SKM-1 (cell line): ENCODE measurements at regions not wholly inside any gene's neighbourhood (a gene's known extent, or its start where the extent isn't known, plus 50 kb on each side); places are given as distances from the start of the nearest gene placed in this dataset.

Source experiments
- DNase-seq: peaks from one replicate; lab custom pipeline; 2025; ENCODE audit not compliant: unreplicated experiment; lab: John Stamatoyannopoulos, UW

DNA sequence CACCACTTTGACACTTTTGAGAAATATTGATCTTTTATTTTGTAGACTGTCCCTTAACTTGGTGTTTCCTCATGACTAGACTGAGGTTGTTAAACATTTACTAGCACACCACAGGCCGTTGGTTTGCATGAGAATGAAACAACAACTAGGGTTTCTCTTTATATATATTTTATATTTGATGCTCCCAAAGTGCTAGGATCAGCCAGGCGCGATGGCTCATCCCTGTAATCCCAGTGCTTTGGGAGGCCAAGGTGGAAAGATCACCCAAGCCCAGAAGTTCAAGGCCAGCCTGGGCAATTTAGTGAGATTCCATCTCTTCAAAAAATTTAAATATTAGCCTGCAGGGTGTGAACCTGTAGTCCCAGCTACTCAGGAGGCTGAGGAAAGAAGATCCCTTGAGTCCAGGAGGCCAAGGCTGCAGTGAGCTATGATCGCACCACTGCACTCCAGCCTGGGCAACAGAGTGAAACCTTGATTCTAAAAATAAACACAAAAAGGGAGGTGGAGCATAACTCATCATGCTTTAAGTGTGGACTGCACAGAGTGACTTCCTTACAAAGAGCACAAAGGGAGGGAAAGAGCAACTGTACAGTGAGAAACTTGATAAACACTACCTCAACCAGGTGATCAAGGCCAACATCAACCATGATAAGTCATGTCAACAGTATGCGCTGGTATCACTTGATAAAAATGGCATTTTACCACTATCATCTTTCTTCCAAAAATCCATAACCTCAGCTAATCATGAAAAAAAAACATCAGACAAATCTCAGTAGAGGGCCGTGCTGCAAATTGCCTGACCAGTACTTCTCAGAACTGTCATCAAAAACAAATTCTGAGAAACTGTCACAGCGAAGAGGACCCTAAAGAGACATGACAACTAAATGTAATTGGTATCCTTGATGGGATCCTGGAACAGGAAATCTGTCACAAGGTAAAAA is 72.8 kb upstream of the ATF7IP2 start:
- no peak for DNase-seq

DNA sequence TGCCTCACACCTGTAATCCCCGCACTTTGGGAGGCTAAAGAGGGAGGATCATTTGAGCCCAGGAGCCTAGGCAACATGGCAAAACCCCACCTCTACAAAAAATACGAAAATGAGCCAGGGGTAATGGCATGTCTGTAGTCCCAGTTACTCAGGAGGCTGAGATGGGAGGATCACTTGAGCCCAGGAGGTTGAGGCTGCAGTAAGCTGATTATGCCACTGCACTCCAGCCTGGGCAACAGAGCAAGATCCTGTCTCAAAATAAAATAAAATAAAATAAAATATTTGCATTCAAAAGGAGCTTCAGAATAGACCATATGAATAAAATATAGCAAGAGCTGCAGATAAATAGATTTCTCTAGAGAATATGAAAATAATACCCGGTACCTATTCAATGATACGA is 71.5 kb upstream of the ATF7IP2 start:
- DNase-seq, result no peak

DNA sequence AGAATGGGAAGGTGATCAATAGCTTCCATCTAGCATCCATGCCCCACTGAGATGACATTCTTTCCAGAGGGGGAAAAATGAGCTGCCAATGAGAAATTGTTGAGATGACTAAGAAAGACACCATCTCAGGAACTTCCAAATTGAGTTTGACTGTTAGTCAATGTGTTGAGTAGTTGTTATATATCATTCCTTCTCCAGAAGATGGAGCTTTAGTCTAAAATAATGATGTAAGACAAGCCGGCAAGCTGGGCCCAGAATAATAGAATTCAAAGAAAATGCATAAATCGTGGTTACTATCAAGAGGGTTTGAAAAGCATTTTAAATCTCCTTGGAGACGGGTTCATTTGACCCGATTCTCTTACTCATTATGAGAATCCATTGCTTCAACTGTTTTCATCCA is 71.0 kb upstream of the ATF7IP2 start:
- no peak for DNase-seq

DNA sequence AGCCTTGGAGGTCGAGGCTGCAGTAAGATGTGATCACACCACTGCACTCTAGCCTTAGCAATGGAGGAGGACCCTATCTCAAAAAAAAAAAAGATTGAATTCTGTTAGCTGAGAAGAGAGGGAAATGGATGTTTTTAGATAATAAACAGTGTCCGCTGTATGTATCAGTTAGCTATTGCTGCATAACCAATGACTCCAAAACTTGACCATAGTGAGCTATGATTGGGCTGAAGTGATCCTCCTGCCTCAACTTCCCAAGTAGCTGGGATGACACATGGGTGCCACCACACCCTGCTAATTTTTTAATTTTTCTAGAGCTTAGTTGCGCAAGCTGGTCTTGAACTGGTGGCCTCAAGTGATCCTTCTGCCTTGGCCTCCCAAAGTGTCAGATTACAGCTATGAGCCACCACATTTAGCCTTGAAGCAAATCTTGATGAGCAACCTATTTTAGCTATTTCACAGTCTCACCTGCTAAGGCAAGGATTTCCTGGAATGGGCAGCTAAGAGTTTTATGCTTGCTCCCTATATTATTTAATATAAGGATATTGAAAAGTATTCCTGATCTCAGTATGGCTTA is 68.3 kb upstream of the ATF7IP2 start:
- no peak for DNase-seq

DNA sequence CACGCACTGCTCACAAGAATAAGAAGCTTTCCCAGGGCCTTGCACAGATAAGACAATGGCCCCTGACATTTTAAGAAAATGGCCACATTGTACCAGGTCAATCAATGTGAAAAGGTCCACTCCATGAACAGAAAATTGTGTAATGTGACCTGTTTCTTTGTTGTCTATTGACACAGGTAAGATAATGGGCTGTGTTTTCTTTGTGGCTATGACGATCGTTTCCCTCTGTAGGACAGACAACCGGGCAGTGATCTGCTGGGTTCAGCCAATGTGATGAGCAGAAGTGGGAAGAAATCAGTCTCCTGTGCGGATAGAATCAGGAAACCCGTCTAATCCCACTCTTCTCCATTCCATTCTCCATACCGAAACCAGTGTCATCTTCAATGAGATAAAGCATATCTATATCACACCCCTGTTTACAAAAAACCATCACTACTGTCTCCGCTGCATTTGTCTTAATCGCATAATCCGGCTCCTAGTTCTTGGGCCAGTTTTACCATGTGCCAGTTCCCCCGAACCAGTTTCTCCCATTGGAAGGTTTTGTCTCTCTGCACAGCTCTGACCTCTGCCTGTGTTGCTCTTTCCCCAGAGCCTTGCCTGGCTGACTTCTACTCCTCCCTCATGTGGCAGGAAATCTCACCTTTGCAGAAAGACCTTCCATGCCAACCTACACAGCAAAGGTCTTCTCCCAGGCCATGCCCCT is 66.9 kb upstream of the ATF7IP2 start:
- DNase-seq, result no peak

DNA sequence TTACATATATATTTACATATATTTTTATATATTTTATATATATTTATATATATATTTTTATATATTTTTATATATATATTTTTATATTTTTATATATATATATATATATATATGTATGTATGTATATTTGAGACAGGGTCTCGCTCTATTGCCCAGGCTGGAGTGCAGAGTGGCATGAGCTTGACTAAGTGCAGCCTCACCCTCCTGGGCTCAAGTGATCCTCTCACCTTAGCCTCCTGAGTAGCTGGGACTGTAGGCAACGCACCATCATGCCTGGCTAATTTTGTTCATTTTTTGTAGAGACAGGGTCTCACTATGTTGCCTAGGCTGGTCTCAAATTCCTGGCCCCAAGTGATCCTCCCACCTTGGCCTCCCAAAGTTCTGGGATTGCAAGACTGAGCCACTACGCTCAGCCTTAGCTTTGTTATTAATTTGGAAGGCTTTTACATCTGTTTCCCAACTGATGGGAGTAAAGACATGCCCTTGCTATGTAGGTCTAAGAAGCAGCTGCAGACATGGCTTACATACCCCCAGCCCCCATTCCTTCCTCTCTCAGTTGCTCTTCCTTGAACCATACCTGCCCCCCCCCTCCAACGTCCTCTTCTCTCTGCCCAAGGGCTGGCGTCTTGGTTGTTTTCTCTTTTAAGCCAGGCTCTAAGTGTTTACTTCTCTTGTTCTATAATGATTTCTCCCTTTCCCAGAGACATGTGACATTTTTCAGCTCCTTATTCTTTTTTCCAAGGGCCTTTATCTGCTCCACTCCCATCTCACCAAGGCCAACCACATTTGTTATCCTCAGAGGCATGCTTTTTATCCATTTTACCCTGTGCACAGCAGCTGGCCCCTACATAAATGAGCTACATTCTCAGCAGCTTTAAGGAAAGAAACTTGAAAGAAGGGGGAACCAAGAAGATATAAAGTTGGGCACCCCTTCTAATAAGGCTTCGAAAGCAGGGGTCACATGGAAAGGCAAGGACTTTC is 64.2 kb upstream of the ATF7IP2 start:
- no peak for DNase-seq

DNA sequence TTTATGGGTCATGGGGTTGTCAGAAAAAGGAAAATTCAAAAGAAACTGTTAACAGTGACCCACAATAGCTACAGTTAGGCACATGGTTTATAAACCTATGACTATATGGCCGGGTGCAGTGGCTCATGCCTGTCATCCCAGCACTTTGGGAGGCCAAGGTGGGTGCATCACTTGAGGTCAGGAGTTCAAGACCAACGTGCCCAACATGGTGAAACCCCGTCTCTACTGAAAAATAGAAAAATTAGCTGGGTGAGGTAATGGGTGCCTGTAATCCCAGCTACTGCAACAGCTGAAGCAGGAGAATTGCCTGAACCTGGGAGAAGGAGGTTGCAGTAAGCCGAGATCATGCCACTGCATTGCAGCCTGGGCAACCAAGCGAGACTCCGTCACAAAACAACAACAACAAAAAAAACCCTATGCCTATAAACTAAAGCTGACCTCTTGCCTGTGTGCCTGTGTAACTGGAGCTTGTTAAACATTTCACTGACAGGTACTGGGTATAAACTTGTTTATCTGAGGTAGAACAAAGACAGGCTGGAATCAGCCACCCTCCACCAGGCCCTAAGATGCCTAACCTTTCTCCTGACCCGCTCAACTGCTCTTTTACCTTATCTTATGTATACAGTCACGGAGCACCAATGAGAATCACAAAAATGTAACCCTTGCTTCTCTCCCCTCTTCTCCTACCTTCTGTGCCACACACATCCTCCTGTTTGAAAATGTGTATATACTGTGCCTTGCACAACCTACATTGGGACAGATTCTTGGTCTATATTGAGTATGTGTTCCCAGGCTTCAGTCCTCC is 62.9 kb upstream of the ATF7IP2 start:
- DNase-seq, result no peak

DNA sequence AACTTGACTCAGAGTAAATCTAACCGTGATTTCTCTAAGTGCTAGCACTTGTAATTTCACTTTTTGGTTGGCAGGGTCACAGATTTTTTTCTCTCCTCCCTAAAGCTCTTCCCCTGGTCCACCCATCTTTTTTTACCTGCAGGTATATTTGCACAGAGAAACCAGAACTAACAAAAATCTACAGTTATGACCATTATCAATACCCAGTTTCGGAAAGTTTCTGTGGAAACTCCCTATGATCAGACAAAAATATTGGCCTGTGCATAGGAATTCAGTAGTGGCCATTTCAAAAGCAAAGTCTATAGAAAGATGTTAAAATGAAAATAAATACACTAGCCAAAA is 62.4 kb upstream of the ATF7IP2 start:
- no peak for DNase-seq

DNA sequence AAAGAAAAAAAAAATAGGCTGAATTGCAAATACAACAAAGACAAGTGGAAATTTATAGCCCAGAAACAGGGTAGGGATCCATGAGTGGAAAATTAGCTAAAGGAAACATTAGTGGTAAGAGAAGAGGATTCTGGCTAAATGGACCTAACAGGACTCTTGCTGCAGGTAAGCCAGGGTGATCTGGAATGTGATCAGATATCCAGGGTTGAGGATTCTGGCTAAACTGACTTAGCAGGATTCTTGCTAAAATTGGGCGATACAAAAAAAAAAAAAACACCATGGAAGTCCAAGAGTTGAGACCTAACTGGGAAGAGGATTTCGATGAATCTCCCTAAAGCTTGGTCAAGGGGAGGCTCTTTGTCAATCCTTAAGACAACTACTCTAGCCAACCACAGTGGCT is 61.7 kb upstream of the ATF7IP2 start:
- DNase-seq, result no peak

DNA sequence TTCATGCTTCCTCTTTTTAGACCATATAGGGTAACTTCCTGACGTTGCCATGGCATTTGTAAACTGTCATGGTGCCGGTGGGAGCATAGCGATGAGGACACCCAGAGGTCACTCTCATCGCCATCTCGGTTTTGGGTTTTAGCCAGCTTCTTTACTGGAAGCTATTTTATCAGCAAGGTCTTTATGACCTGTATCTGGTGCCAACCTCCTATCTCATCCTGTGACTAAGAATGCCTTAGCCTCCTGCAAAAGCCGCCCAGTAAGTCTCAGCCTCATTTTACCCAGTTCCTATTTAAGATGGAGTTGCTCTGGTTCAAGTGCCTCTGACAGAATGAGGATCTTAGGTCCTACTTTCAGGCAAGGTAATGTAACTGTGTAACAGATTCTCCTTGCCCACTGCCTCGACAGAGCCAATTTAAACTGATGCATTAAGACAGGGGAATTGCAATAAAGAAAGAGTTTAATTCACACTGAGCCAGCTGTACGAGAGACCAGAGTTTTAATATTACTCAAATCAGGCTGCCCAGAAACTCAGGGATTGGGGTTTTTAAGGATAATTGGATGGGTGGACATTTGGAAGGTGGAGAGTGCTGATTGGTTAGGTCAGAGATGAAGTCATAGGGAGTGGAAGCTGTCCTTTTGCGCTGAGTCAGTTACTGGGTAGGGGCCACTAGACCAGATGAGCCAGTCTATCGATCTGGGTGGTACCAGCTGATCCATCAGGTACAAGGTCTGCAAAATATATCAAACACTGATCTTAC is 59.9 kb upstream of the ATF7IP2 start:
- no peak for DNase-seq

DNA sequence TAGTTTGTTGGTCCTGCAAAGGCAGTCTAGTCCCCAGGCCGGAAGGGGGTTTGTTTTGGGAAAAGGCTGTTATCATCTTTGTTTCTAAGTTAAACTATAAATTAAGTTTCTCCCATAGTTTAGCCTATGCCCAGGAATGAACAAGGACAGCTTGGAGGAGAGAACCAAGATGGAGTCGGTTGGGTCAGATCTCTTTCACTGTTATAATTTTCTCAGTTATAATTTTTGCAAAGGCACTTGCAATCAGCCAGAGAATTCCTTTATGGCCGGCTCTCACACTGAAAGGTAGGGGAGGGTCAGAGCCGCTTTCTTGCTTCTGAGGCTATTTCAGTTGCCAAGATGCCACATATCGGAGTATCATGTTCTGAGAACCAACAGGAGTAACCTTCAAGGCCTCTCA is 59.2 kb upstream of the ATF7IP2 start:
- DNase-seq, result no peak

DNA sequence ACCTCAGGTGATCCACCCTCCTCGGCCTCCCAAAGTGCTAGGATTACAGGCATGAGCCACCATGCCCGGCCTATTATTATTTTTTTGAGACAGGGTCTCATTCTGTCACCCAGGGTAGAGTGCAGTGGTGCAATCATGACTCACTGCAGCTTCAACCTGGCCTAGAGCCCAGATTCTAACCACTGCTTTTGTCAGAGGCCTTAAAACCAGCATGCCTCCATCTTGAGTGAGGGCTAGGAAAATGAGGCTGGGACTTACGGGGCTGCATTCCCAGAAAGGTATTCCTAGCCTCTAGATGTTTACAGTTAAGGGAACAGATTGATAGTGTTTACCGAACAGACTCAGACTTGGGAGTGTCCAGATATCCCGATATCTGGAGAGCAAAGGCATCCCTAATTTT is 57.6 kb upstream of the ATF7IP2 start:
- DNase-seq, result peak; percentile 18

DNA sequence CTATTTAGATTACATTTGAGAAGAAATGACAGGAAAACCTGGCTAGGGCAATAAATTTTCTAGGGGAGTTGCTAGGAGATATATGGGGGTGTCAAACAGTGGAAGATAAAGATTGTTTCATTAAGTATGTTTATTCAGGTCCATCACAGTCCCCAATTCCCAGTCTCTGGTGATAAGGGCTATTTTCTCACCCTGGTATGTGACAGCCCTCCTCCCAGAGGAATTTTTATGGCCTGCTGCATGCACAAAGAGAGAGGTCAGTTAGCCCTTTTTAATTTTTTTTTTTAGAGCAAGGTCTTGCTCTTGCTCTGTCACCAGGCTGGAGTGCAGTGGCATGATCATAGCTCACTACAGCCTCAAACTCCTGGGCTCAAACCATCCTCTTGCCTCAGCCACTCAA is 53.6 kb upstream of the ATF7IP2 start:
- DNase-seq, result no peak

DNA sequence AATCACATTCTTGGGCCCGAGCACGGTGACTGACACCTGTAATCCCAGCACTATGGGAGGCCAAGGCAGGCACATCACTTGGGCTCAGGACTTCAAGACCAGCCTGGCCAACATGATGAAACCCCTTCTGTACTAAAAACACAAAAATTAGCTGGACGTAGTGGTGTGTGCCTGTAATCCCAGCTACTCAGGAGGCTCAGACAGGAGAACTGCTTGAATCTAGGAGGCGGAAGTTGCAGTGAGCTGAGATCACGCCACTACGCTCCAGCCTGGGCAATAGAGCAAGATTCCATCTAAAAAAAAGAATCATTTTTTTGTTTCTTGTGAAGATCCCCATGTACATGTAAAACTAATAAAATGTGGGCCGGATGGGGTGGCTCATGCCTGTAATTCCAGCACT is 53.1 kb upstream of the ATF7IP2 start:
- DNase-seq, result no peak

DNA sequence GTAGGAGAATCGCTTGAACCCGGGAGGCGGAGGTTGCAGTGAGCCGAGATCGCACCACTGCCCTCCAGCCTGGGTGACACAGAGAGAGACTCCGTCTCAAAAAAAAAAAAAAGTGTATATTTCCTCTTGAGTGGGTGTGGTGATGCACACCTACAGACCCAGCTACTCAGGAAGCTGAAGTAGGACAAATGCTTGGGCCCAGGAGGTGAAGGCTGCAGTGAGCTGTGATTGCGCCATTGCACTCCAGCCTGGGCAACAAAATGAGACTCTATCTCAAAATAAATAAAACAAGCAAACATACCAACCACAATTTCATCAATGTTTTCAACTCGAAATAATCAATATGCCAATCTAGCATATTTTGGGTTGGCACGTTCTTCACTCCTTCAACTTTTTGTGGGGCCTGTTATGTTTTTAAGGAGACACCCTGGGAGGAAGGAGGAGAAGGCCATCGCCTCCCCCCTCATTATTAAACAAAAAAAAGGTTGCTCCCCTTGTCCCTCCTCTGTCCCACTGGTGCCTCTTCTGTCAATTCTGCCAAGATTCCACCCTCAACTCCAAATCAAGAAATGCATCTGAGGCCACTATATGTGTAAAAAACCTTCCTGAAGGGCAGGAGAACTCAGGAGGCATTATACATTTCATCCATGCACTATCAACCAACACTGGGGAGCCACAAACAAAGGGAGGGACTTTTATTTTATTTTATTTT is 52.4 kb upstream of the ATF7IP2 start:
- DNase-seq, result no peak

DNA sequence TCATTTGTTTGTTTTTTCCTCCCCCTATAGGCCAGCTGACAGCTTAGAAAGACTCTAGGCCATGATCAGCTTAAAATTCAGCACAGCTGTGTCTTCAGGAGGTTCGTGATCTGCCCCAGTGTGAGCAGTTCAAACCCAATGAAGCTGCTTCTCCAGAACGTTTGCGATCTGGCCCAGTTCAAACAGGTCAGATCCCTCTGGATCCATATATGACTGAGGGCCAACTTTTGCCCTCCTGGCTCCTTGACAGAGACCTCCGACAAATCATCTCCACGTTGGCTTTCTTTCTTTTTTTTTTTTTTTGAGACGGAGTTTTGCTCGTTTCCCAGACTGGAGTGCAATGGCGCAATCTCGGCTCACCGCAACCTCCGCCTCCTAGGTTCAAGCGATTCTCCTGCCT is 50.2 kb upstream of the ATF7IP2 start:
- no peak for DNase-seq
